Gastroesophageal sphincter (tissue), 4 donors: ENCODE measurements at regions not wholly inside any gene's neighbourhood (a gene's known extent, or its start where the extent isn't known, plus 50 kb on each side); places are given as distances from the start of the nearest gene placed in this dataset.
"Not testable (repeated sequence)": the region's sequence is repeated elsewhere in the genome, so short reads cannot be mapped to it uniquely, and the experiment has no call there.

Experiments
- ATAC-seq: fragments of 150-250 bp; one replicate; pipeline ENCODE4 v1.9.1; 2016; ENCODE audit warnings: mild to moderate bottlenecking, moderate library complexity
- H3K27ac ChIP-seq, 4 donors: fragments of 200-600 bp; sonication (generic) in 3 of 4; 1 replicate in 3 of 4; 2 replicates in 1 of 4; pipeline ENCODE4 v1.5.1; 2016 to 2019
- H3K27me3 ChIP-seq: fragments of 200-600 bp; sonication (generic); one replicate; pipeline ENCODE4 v1.5.1; 2019
- H3K36me3 ChIP-seq, 2 donors: fragments of 200-600 bp; sonication (generic); one replicate each; pipeline ENCODE4 v1.5.1; 2019; ENCODE audit warnings: control low read depth in 1 of 2
- H3K4me1 ChIP-seq, 3 donors: fragments of 200-600 bp; sonication (generic); 1 replicate in 2 of 3; 2 replicates in 1 of 3; pipeline ENCODE4 v1.5.1; 2016 to 2019; ENCODE audit warnings: control low read depth in 2 of 3
- H3K4me3 ChIP-seq, 2 donors: fragments of 200-600 bp; sonication (generic); one replicate each; pipeline ENCODE4 v1.5.1; 2019; ENCODE audit warnings: mild to moderate bottlenecking in 1 of 2, moderate library complexity in 1 of 2
- H3K9me3 ChIP-seq, 3 donors: fragments of 200-600 bp; sonication (generic); one replicate each; pipeline ENCODE4 v1.5.1; 2017 to 2019; ENCODE audit warnings: control low read depth in 2 of 3
- CTCF ChIP-seq, 4 experiments: fragments of 200-600 bp in 2 of 4; fragments of 450-650 bp in 2 of 4; sonication (generic) in 1 of 4; IDR thresholded peaks; one replicate each; pipeline ENCODE4 v1.5.1; 2017 to 2019; ENCODE audit warnings: antibody characterized with exemption in 4 of 4, mild to moderate bottlenecking in 2 of 4, moderate library complexity in 2 of 4
- EP300 ChIP-seq: sonication (generic); formaldehyde crosslinking; IDR thresholded peaks from one replicate; pipeline ENCODE4 v1.6.1; 2017; ENCODE audit warnings: antibody characterized with exemption, mild to moderate bottlenecking
- POLR2A ChIP-seq, 2 donors: fragments of 450-650 bp; IDR thresholded peaks; one replicate each; pipeline ENCODE4 v1.6.1; 2017; ENCODE audit warnings: antibody characterized with exemption in 2 of 2, mild to moderate bottlenecking in 2 of 2, moderate library complexity in 1 of 2
- POLR2AphosphoS5 ChIP-seq: sonication (generic); formaldehyde crosslinking; IDR thresholded peaks from one replicate; pipeline ENCODE4 v1.6.1; 2017; ENCODE audit warnings: antibody characterized with exemption
- WGBS, 2 donors: methylation state at CpG; one replicate each; pipeline ENCODE4 v1.1.5; 2018; ENCODE audit warnings: low coverage in 1 of 2; 5-methylcytosine and 5-hydroxymethylcytosine counted together

- no peak for TF ChIP-seq CTCF (IDR thresholded peaks at IDR 0.05)
- TF ChIP-seq POLR2A (IDR thresholded peaks at IDR 0.05) = no peak
- TF ChIP-seq POLR2AphosphoS5 = no peak
- no peak for TF ChIP-seq EP300
- Histone ChIP-seq H3K4me3 (no peak overlapping the region), H3K9me3 (no peaks in the 10 kb centered on the region), H3K27ac (no peak overlapping the region), H3K27me3 (no peaks in the 10 kb centered on the region), H3K4me1 (no peaks in the 10 kb centered on the region), H3K36me3 (no peaks in the 10 kb centered on the region)
- 62 to 77% methylated on average over 6 to 8 of the region's 8 CpGs for WGBS, 2 donors
- ATAC-seq = no peak
Measured at GRCh38 chr2:234796045-234796591, 155.7 kb upstream of the SH3BP4 start.

GRCh38 chr2:234795272-234795920, 156.4 kb upstream of the SH3BP4 start:
- no peaks in the 10 kb centered on the region for H3K36me3 ChIP-seq
- H3K4me1 ChIP-seq = no peaks in the 10 kb centered on the region
- no peak for TF ChIP-seq POLR2A (IDR thresholded peaks at IDR 0.05)
- TF ChIP-seq CTCF (IDR thresholded peaks at IDR 0.05) = no peak
- TF ChIP-seq POLR2AphosphoS5 = no peak
- no peak for TF ChIP-seq EP300
- no peak for ATAC-seq
- H3K4me3 ChIP-seq = no peak overlapping the region
- H3K27me3 ChIP-seq = no peaks in the 10 kb centered on the region
- H3K27ac ChIP-seq = no peak overlapping the region
- 72 to 77% methylated on average over 5 to 6 of the region's 6 CpGs for WGBS, 2 donors
- H3K9me3 ChIP-seq = no peaks in the 10 kb centered on the region

GRCh38 chr2:234794866-234795265, 157.0 kb upstream of the SH3BP4 start:
- Histone ChIP-seq H3K27me3 (no peaks in the 10 kb centered on the region), H3K4me3 (no peak overlapping the region), H3K27ac (no peak overlapping the region), H3K36me3 (no peaks in the 10 kb centered on the region), H3K4me1 (no peaks in the 10 kb centered on the region), H3K9me3 (no peaks in the 10 kb centered on the region)
- WGBS, 2 donors = 85 to 88% methylated on average over 4 to 8 of the region's 8 CpGs
- TF ChIP-seq POLR2AphosphoS5 = no peak
- no peak for TF ChIP-seq CTCF (IDR thresholded peaks at IDR 0.05)
- TF ChIP-seq EP300 = no peak
- TF ChIP-seq POLR2A (IDR thresholded peaks at IDR 0.05) = no peak
- ATAC-seq = no peak

- 83 to 87% methylated on average over 3 to 8 of the region's 8 CpGs for WGBS, 2 donors
- ATAC-seq = no peak
- Histone ChIP-seq H3K36me3 (no peaks in the 10 kb centered on the region), H3K27me3 (no peaks in the 10 kb centered on the region), H3K27ac (no peak overlapping the region), H3K4me1 (no peaks in the 10 kb centered on the region), H3K4me3 (no peak overlapping the region), H3K9me3 (no peaks in the 10 kb centered on the region)
- TF ChIP-seq POLR2AphosphoS5 (no peak), CTCF (IDR thresholded peaks at IDR 0.05) (no peak), EP300 (no peak), POLR2A (IDR thresholded peaks at IDR 0.05) (no peak)
Measured at GRCh38 chr2:234793212-234793785, 158.5 kb upstream of the SH3BP4 start.

GRCh38 chr2:234792621-234793022, 159.2 kb upstream of the SH3BP4 start:
- WGBS, 2 donors = 78 to 94% methylated on average over 8 to 16 of the region's 18 CpGs
- TF ChIP-seq POLR2AphosphoS5 = no peak
- TF ChIP-seq CTCF (IDR thresholded peaks at IDR 0.05) = no peak

GRCh38 chr2:234792096-234792495, 159.7 kb upstream of the SH3BP4 start:
- WGBS, 2 donors = 96 to 97% methylated on average over 4 to 5 of the region's 8 CpGs
- not testable (repeated sequence) for H3K27ac ChIP-seq, H3K27me3 ChIP-seq, H3K4me1 ChIP-seq, ATAC-seq, H3K9me3 ChIP-seq, H3K36me3 ChIP-seq, H3K4me3 ChIP-seq

More at GRCh38 chr2:234792621-234793022, 159.2 kb upstream of the SH3BP4 start:
- no peaks in the 10 kb centered on the region for H3K27me3 ChIP-seq
- no peaks in the 10 kb centered on the region for H3K36me3 ChIP-seq
- H3K4me3 ChIP-seq = no peak overlapping the region
- H3K4me1 ChIP-seq = no peaks in the 10 kb centered on the region
- H3K9me3 ChIP-seq = no peaks in the 10 kb centered on the region
- H3K27ac ChIP-seq = no peak overlapping the region
- no peak for ATAC-seq
